H1 (cell line): ENCODE measurements at regions not wholly inside any gene's neighbourhood (a gene's known extent, or its start where the extent isn't known, plus 50 kb on each side); places are given as distances from the start of the nearest gene placed in this dataset.

Experiments used
- CTCF ChIA-PET: fragments of 300-600 bp; sonication (Branson Sonifier 250); formaldehyde crosslinking; loops from one replicate; lab custom pipeline; 2021; ENCODE audit not compliant: partially characterized antibody; lab: Charles Lee
- POLR2A ChIA-PET: fragments of 300-600 bp; sonication (Branson Sonifier 250); formaldehyde crosslinking; loops from one replicate; lab custom pipeline; 2021; ENCODE audit warnings: inconsistent platforms; ENCODE audit not compliant: partially characterized antibody; lab: Charles Lee
- DNase-seq, 2 experiments: peaks; one replicate each; pipeline versions ENCODE4 v3.0.0 to v3.0.0-alpha.2; 2010 to 2022; ENCODE audit warnings: low spot score in 2 of 2, low read depth in 1 of 2, mixed read lengths in 1 of 2
- FAIRE-seq: peaks from 2 replicates; lab custom pipeline; 2011; peaks lifted over from hg19 to GRCh38; lab: Jason Lieb, UNC
- H2AFZ ChIP-seq: 2 replicates; pipeline ENCODE4 v1.8.1; 2012; ENCODE audit warnings: low read length, inconsistent platforms
- H2AK5ac ChIP-seq: 2 replicates; pipeline ENCODE4 v1.6.1; 2013; ENCODE audit warnings: low read depth, low read length
- H2BK120ac ChIP-seq: replicated peaks from 2 replicates; pipeline ENCODE3; 2013; ENCODE audit warnings: low read depth, low read length, inconsistent platforms
- H2BK12ac ChIP-seq: 2 replicates; pipeline ENCODE4 v1.6.1; 2013; ENCODE audit warnings: low read depth, low read length
- H2BK15ac ChIP-seq: 2 replicates; pipeline ENCODE4 v1.6.1; 2013; ENCODE audit warnings: low read length
- H2BK20ac ChIP-seq: 2 replicates; pipeline ENCODE4 v1.6.1; 2013; ENCODE audit warnings: low read length
- H2BK5ac ChIP-seq: 2 replicates; pipeline ENCODE4 v1.6.1; 2013; ENCODE audit warnings: low read depth, low read length
- H3K14ac ChIP-seq: 2 replicates; pipeline ENCODE4 v1.6.1; 2013; ENCODE audit warnings: inconsistent platforms; ENCODE audit not compliant: insufficient read length
- H3K18ac ChIP-seq: 2 replicates; pipeline ENCODE4 v1.6.1; 2013; ENCODE audit warnings: low read length; ENCODE audit errors: extremely low read depth
- H3K23ac ChIP-seq: 2 replicates; pipeline ENCODE4 v1.6.1; 2013; ENCODE audit warnings: inconsistent platforms; ENCODE audit not compliant: insufficient read length
- H3K23me2 ChIP-seq: 2 replicates; pipeline ENCODE4 v1.6.1; 2013; ENCODE audit warnings: low read depth, low read length
- H3K27ac ChIP-seq: 2 replicates; pipeline ENCODE4 v1.6.1; 2011; ENCODE audit warnings: low read depth, low read length, inconsistent platforms
- H3K27me3 ChIP-seq, 4 experiments: replicated peaks in 1 of 4; 1 replicate in 1 of 4; 2 replicates in 3 of 4; pipeline versions ENCODE4 v1.6.1 to v1.8.1; 2011 to 2013; ENCODE audit warnings: low read length in 3 of 4, mild to moderate bottlenecking in 3 of 4, inconsistent platforms in 2 of 4, mixed read lengths in 2 of 4, moderate library complexity in 1 of 4; ENCODE audit not compliant: control insufficient read depth in 3 of 4, insufficient read depth in 3 of 4; ENCODE audit errors: extremely low read depth in 1 of 4
- H3K36me3 ChIP-seq, 4 experiments: 2 replicates each; pipeline versions ENCODE4 v1.6.1 to v1.8.1; 2011 to 2013; ENCODE audit warnings: mild to moderate bottlenecking in 4 of 4, low read length in 3 of 4, moderate library complexity in 2 of 4, control low read depth in 1 of 4, inconsistent platforms in 1 of 4; ENCODE audit not compliant: insufficient read depth in 4 of 4, control insufficient read depth in 2 of 4
- H3K4ac ChIP-seq: replicated peaks from 2 replicates; pipeline ENCODE3; 2013; ENCODE audit warnings: low read length, low read depth, mixed read lengths, inconsistent platforms; ENCODE audit not compliant: insufficient read length
- H3K4me1 ChIP-seq, 4 experiments: replicated peaks in 1 of 4; 1 replicate in 1 of 4; 2 replicates in 3 of 4; pipeline versions ENCODE4 v1.6.1 to v1.8.1; 2011 to 2013; ENCODE audit warnings: low read length in 3 of 4, inconsistent platforms in 2 of 4, mixed read lengths in 1 of 4; ENCODE audit not compliant: insufficient read depth in 4 of 4, control insufficient read depth in 3 of 4
- H3K4me2 ChIP-seq, 2 experiments: 2 replicates each; pipeline versions ENCODE4 v1.6.1 to v1.8.1; 2011 to 2013; ENCODE audit warnings: low read depth in 2 of 2, low read length in 2 of 2, control low read depth in 1 of 2, inconsistent platforms in 1 of 2, mild to moderate bottlenecking in 1 of 2; ENCODE audit not compliant: insufficient read depth in 1 of 2
- H3K4me3 ChIP-seq, 4 experiments: fragments of 200-600, 300-600 bp in 1 of 4; sonication (generic), shearing (Covaris generic), sonication (Bioruptor Twin) in 1 of 4; 2 replicates each; pipeline versions ENCODE4 v1.5.1 to v1.8.1; 2011 to 2016; ENCODE audit warnings: low read length in 4 of 4, low read depth in 3 of 4, control low read depth in 2 of 4, inconsistent platforms in 2 of 4, mild to moderate bottlenecking in 2 of 4, mixed read lengths in 1 of 4, moderate library complexity in 1 of 4; ENCODE audit not compliant: insufficient read depth in 2 of 4; ENCODE audit errors: extremely low read depth in 1 of 4
- H3K56ac ChIP-seq: replicated peaks from 2 replicates; pipeline ENCODE3; 2013; ENCODE audit warnings: low read depth, mild to moderate bottlenecking, mixed read lengths, low read length, inconsistent platforms; ENCODE audit not compliant: insufficient read length
- H3K79me1 ChIP-seq: 2 replicates; pipeline ENCODE4 v1.6.1; 2013; ENCODE audit warnings: low read depth, low read length, control low read depth
- H3K79me2 ChIP-seq, 2 experiments: 2 replicates each; pipeline versions ENCODE4 v1.6.1 to v1.8.1; 2012 to 2013; ENCODE audit warnings: low read length in 2 of 2, mild to moderate bottlenecking in 2 of 2, inconsistent platforms in 1 of 2; ENCODE audit not compliant: insufficient read depth in 2 of 2, control insufficient read depth in 1 of 2
- H3K9ac ChIP-seq, 4 experiments: replicated peaks in 1 of 4; 1 replicate in 1 of 4; 2 replicates in 3 of 4; pipeline versions ENCODE4 v1.6.1 to v1.8.1; 2011 to 2013; ENCODE audit warnings: low read depth in 3 of 4, low read length in 3 of 4, control low read depth in 2 of 4, mild to moderate bottlenecking in 2 of 4, moderate library complexity in 2 of 4, inconsistent platforms in 1 of 4; ENCODE audit errors: extremely low read depth in 1 of 4
- H3K9me3 ChIP-seq, 2 experiments: 2 replicates each; pipeline versions ENCODE4 v1.6.1 to v1.8.1; 2012 to 2013; ENCODE audit warnings: mild to moderate bottlenecking in 2 of 2, moderate library complexity in 2 of 2, control low read depth in 1 of 2, inconsistent platforms in 1 of 2, low read depth in 1 of 2, low read length in 1 of 2, mixed read lengths in 1 of 2; ENCODE audit not compliant: insufficient read depth in 2 of 2
- H4K20me1 ChIP-seq, 2 experiments: replicated peaks in 1 of 2; 2 replicates each; pipeline versions ENCODE3 to v1.8.1; 2011 to 2013; ENCODE audit warnings: inconsistent platforms in 2 of 2, low read length in 2 of 2, mild to moderate bottlenecking in 1 of 2; ENCODE audit not compliant: insufficient read depth in 2 of 2, control insufficient read depth in 1 of 2
- H4K5ac ChIP-seq: 2 replicates; pipeline ENCODE4 v1.6.1; 2013; ENCODE audit warnings: low read length, low read depth, mixed read lengths, inconsistent platforms; ENCODE audit not compliant: insufficient read length
- H4K8ac ChIP-seq: 2 replicates; pipeline ENCODE4 v1.8.0; 2013; ENCODE audit warnings: mild to moderate bottlenecking, moderate library complexity, low read length, inconsistent platforms; ENCODE audit not compliant: insufficient read depth; ENCODE audit errors: extremely low read depth
- H4K91ac ChIP-seq: replicated peaks from 2 replicates; pipeline ENCODE3; 2013; ENCODE audit warnings: low read length, mixed read lengths, inconsistent platforms; ENCODE audit not compliant: insufficient read length
- NANOG ChIP-seq: IDR thresholded peaks from 2 replicates; pipeline ENCODE4 v1.6.1; 2011; ENCODE audit warnings: low read length, low read depth, mild to moderate bottlenecking, inconsistent platforms; ENCODE audit not compliant: insufficient read depth, poor library complexity, severe bottlenecking
- POLR2AphosphoS5 ChIP-seq: IDR thresholded peaks from 2 replicates; pipeline ENCODE4 v1.6.1; 2011; ENCODE audit warnings: low read depth, low read length
- WGBS, 2 experiments: shearing (Covaris generic) in 1 of 2; methylation state at CpG; one replicate each; pipeline versions ENCODE4 v1.1.6 to v1.1.7; 2013 to 2015; ENCODE audit warnings: low lambda C conversion rate in 2 of 2, mixed read lengths in 2 of 2, inconsistent platforms in 1 of 2, low coverage in 1 of 2, missing lambda C conversion rate in 1 of 2; ENCODE audit not compliant: insufficient replicate concordance in 2 of 2, insufficient coverage in 1 of 2, insufficient read length in 1 of 2; ENCODE audit errors: extremely low coverage in 1 of 2, missing lambda C conversion rate in 1 of 2; 5-methylcytosine and 5-hydroxymethylcytosine counted together

DNA sequence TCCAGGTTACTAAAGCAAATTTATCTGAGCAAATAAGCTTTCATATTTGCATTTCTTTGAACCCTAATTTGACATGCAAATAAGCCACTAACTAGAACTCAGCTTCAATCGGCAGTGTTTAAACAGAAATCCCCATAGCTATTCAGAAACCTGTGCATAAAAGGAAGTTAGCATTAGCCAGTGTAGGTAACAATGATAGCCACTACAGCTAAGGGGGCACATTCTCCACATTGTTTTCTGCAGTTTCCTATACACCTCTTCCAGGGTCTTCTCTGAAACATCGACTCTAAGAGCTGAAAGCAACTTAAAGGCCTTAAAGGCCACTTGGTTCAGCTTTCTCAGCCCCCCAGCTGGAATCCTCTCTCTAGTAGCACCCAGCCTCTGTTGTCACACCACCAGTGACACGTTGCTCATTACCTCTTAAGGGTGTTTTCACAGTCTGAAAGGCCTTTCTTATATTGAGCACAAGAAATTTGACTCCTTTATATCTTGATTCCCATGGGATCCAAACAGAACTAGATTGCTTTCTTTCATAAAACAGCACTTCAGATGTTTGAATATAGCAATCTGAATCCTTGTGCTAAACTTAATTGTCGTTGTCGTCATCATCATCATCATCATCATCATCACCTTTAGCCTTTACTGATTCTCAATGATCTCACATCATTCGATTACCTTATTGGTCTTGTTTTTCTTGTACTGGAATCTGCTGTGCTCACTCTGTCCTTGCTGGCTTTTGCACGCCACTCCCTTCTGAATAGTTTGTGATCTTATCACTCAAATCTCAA, 93.9 kb upstream of the DAB1 start:
- WGBS, 2 experiments = 69% methylated on average over 7 of the region's 7 CpGs; no CpG with 5 or more reads in 1 of the 2 experiments
- Histone ChIP-seq H3K9me3 (no peaks in the 10 kb centered on the region), H3K4me2 (peak overlapping the region; percentile 13 to 31; a peak in 1 of 4 replicates), H4K5ac (no peak overlapping the region), H4K8ac (no peak overlapping the region), H3K18ac (no peak overlapping the region), H2BK5ac (no peak overlapping the region), H3K4me1 (peaks cover 0 to 4% (median 2%) of the 10 kb centered on the region in 4 experiments; a peak in 2 of 7 replicates), H3K27ac (no peak overlapping the region), H3K23me2 (no peaks in the 10 kb centered on the region), H3K36me3 (no peaks in the 10 kb centered on the region), H3K79me1 (no peaks in the 10 kb centered on the region), H2BK120ac (no peak overlapping the region), H2BK20ac (peak overlapping the region; percentile 76), H3K27me3 (no peaks in the 10 kb centered on the region), H4K20me1 (no peaks in the 10 kb centered on the region), H3K23ac (no peak overlapping the region), H2AFZ (no peak overlapping the region), H2AK5ac (no peak overlapping the region), H3K56ac (no peak overlapping the region), H3K14ac (no peak overlapping the region), H3K4ac (no peak overlapping the region), H3K9ac (no peak overlapping the region), H3K4me3 (no peak overlapping the region), H3K79me2 (no peaks in the 10 kb centered on the region), H2BK15ac (no peak overlapping the region), H4K91ac (no peak overlapping the region), H2BK12ac (peak overlapping the region; percentile 53; the same call in 1 of the 2 replicates)
- DNase-seq = no peak
- ChIA-PET CTCF (interaction anchor here (0.8 to 1.6 kb wide), 4 partner anchors 8 to 17 kb away, joined by 3 to 6 read pairs (median 4); no protein-coding TSS in a partner anchor), POLR2A (no interaction called here)
- FAIRE-seq = no peak
- TF ChIP-seq POLR2AphosphoS5 (no peak), NANOG (no peak)
